Dedifferentiated amniotic fluid mesenchymal stem cell (primary cell): ENCODE measurements at regions not wholly inside any gene's neighbourhood (a gene's known extent, or its start where the extent isn't known, plus 50 kb on each side); places are given as distances from the start of the nearest gene placed in this dataset.
A peak's percentile ranks its signal among the peaks of the same experiment; 100 is the strongest.
"Not testable (repeated sequence)": the region's sequence is repeated elsewhere in the genome, so short reads cannot be mapped to it uniquely, and the experiment has no call there.

ENCODE experiments used
- DNase-seq: peaks from one replicate; pipeline ENCODE4 v3.0.0-alpha.2; 2016; ENCODE audit errors: extremely low spot score

DNA sequence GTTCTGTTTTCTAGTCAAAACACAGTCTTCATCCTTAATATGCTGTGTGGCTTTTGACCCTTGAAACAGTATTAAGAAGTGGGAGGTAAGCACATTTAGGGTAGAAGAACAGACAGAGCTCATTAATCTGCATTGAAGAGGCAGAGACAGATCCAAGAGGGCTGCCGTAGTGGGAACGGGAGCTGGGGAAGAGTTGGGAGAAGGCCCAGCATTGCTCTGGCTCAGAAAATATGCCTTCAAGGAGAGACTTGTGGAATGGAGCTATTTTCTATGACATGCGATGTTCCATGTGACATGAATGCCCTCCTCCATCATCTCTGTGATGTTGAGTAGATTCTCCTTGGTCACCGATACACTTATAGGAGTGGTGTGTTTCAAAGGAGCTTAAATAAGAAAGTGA, 273.3 kb upstream of the BOD1L1 start:
- DNase-seq, result no peak

DNA sequence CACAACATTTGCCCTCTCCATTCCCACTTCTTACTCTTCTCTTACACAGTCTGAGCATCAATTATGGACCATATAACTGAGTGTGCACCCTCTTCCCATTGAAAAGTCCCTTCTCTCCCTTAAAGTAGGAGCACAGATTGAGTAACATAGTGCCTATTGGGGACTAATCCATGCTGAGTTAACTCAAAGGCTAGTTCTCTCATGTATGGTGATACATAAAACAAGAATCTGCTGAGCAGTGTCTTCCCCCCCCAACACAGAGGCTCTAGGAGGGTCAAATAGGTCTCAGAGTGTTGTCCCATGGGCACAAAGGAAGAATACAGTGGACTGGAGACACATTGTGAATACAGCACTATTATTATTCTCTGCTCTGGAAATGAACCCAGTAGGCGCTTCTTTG, 274.6 kb upstream of the BOD1L1 start:
- no peak for DNase-seq

DNA sequence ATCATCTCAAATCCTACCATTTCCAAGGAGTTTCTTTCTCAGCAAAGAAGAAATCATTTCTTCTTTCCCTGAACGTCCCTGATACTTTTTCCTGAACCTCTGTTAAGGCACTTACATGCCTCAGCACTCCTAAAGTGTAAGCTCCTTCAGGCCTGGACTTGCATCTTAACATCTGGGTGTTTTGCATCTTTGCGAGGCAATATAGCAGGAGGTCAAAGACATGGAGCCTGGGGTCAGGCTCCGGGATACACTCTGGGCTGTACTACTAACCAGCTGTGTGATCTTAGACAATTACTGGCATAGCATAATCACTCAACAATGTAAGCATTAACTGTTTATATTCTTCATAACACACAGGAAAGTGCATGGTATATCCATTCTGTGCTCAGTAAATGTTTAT, 275.5 kb upstream of the BOD1L1 start:
- DNase-seq, result no peak

DNA sequence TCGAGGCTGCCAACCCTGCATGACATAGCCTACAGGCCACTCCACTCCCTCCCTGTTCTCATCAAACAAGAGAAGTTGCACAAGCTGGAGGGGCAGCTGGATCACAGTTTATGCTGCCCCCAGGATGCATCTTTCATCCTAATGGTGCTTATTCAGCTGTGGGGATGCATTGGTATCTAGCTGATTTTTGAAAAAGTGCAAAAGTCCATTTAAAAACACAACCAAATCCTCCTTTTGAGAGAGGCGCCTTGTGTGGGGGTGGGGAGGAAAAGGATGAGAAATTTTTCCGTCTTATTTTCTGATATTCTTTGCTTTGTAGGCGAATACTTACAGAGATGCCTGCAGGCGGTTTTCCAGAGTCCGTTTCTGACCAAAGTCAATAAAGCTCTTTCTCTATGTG, 276.4 kb upstream of the BOD1L1 start:
- no peak for DNase-seq

DNA sequence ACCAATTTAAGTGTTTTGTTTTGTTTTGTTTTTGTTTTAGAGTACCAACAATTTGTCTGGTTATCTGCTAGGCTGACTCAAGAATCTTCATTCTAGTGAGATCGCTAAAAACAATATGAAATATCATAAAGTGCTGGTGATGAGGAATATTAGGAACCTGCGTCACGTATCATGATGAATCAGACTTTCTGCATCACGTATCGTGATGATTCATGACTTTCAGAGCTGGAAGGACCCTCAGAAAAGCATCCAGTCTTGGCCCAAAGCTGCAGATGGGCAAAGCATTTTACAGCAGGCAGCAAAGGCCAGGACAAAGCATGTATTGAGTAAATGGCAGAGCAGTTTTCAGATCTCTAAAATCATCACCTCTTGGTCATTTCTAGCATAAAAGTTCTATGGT, 278.0 kb upstream of the BOD1L1 start:
- DNase-seq, result no peak

DNA sequence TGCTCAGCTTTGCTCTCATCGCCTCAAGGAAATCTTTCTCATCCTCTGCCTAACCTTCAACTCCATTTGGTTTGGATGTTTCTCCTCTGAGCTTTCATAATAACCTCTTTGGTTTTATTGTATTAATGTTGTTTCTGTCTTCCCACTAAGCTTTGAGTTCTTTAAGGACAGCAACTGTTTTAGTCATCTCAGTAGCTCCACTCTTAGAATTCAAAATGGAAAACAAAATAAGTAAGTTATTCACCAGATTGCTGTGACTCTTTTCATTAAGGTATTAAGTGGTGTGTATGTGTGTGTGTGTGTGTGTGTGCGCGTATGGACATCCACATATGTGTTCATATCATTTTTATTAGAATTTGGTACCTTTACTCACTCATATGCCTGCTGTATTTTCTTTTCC, 279.2 kb upstream of the BOD1L1 start:
- no peak for DNase-seq

DNA sequence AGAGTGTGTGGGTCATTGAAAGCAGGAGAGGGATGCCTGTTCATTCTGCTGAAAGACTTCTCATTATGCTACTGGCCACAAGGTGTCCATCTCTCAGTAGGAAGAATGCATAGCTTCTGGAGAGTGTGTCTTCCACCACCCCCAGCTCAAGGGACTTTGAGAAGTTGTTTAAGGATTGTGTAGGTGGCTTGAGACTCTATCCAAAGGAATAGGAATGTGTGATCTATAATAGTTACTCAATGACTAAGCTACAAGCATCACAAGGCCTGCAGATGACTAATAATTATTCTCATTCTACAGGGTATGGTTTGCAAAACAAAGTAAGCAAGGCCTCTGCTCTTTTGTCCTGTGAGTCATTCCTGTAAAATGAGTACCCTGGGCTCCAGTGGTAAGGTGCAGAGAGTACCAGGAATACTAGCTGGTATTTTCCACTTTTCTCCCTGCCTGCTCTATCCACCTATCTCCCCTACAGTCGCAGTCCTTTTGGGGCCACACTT, 279.8 kb upstream of the BOD1L1 start:
- peak; percentile 91 for DNase-seq

DNA sequence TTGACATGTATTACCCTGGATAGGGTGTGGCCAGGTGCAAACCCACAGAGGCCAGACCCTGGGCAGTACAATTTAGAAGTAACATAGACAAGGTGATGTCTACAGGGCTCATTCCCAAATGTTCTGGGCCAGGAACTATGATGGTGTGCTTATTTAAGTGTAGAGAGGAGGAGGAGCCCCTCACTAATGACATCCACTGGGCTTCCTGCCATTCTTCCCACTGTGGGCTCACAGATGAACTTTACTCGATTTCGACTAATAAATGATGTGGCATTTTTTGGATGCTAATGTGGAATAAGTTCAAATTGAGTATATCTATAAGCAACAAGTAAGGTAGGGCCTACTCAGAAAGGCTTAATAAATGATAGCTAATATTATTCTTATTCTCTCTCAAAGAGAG, 280.9 kb upstream of the BOD1L1 start:
- no peak for DNase-seq

DNA sequence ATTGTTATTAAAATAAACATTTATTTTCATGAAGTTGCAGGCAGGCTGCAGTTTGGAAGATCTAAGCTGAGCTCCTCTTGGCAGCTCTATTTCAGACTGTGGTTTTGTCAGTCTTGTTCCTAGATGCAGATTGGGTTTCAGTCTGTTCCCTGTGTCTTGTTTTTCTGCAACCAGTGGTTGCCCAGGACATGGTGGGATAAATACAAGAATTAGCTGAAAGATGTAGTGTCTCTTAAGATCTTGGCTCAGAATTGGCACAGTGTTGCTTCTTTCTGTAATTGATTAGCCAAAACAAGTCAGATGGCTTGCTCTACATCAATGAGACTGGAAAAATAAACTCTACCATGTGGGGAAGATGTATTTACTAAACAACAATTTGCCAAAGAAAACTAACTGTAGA, 283.0 kb upstream of the BOD1L1 start:
- DNase-seq, result no peak

DNA sequence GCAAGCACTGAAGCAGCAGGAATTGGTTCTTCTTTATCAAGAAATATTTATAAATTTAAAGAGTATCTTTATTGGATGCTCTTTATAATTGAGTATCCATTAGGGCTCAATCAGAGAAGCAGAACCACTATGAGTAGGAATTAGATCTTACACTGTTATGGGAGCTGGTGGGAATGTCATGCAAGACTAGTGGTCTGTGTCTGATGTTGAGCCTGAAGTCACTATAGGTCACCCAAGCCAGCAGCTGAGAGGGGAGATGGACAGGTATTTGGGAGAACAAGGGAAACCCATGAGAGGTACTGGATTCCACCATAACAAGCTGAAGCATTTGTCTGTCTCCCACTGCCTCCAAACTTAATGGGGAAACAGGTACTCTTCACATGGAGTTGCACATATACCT, 283.7 kb upstream of the BOD1L1 start:
- DNase-seq, result no peak

DNA sequence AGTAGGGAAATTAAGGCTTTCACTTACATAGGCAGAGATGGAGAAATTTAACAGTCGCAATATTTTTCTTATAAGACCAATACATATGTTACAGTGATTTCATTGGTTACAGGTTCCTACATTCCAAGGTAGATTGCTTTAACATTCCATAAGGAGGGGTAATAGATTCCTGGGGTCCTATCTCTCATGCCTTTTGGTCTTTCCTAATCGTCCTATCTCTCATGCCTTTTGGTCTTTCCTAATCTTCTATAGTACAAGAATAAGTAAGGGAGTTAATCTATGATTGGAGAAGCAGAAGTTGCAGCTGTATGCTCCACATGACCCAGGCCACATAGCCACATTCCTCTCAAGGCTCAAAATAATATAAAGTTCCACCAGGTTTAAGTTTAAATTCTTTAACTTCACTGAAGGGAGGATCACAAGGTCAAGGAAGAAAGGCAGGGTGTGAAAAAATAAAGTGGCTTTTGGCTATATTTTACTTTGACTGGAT, 285.0 kb upstream of the BOD1L1 start:
- DNase-seq, result no peak

DNA sequence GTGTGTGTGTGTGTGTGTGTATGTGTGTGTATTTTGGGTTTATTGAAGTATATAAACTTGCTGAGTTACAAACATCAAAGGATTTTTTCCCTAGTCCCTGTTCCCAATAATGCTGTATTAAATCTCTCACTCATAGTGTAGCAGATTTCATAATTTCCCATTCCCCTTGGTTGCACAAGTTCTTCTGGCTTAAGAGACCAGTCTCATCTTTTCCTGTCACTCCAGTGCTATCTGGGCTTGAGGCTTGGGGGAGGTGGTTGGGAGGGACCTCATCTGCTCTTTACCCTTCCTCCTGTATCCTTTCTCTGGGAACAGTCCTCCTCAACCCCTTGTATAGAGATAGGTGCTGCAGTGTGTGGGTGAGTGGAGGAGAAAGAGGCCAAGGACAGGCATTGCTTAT, 285.4 kb upstream of the BOD1L1 start:
- DNase-seq, result no peak

DNA sequence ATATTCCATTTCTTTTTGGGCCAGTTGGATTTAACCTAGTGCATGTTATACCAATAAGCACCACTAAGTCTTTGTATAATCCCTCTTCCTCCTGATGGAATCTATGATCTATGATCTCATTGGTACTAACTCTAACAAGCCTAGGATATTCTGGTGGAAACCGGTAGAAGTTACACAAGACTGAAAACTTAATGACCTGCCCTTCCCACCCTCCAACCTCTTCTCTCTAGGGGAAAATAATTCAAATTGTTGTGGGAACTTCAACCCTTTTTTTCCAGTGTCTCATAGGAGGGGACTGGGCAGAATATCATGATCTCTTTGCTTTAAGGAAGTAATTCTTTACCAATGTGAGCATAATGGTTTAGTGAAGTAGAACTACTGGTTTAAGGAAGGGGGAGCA, 289.5 kb upstream of the BOD1L1 start:
- DNase-seq, result no peak

DNA sequence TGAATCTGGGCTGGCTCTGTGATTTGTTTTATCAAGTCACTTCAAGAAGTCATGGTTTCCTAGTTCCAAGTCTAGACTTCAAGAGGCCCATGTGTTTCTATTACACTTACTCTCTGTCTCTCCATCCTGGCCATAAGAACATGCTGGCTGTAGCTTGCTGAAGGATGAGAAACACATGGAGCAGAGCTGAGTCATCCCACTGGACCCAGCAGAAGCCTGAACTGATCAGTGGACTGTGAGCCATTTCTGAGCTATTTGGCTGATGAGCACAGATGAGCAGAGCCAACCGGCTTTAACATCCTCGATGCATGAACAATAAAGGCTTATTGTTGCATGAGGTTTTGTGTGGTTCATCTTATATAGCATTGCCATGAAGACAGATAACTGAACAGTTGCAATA, 290.6 kb upstream of the BOD1L1 start:
- DNase-seq, result peak; percentile 87

DNA sequence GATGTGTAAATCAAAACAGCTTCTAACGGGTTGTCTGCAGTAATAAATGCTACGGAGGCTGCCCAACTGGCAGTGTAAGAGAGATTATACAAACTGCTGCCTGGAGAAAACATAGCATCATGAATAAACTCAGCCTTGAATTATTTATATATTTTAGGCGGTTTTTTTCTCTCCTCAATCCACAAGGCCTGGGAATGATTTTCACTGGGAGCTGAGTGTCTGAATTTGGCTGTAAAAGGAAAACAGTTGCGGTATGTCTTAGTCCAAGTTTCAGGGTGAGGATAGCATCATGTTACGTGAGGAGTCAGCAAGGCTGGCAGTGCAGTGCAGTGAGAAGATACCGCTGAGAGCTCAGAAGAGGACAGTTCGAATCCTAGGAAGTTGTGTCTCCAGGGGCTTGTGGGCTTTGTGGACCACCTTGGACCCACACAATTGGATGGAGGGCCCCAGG, 291.5 kb upstream of the BOD1L1 start:
- DNase-seq, result peak; percentile 93

DNA sequence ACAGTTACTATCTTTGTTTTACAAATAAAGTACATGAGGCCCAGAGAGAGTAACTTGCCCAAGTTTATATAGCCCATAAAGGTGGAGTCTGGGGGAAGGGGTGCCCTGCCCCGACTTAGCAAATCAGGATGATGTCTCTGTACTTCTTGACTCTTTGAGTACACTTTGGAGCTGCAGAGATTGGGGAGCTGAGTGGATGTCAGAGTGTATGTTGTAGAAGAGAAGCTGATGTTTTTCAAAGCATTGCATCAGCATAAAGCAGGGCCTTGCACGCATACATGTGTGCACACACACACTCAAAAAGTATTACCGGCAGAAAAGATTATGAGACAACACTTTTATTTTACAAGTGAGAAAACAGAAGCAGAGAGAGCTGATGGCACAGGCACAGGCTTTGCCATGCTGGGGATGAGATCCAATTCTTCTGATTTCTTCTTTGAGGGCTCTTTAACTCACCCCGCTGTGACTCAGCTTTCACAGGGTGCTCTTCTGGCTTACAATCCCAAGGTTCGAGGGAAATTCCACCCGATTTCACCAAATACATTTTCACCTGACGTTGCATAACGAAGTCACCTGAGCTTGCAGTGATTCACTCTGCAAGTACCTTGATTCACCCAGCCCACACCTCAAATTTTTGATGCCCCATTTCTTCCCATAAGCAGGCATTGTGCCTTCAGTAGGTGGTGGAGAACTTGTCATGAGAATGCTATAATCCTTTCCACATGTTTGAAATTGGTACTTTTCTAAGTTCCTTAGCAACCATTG, 292.8 kb upstream of the BOD1L1 start:
- DNase-seq, result no peak

DNA sequence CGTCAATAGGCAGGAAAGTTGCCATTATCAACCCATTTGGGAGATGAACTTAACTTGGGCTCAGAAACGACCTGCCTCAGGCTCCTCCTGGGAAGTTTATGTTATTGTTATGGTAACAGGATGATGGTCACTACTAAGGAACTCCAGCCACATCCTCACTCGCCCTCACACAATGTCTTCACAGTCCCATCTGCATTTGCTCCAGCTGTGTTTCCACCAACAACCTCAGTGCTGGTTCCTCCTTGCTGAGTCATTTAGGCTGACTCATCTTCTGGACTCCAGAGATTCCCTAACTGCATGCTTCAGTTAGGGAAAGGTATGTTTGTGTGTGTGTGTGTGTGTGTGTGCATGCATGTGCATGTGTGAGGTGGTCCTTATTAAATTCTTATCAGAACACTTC, 293.4 kb upstream of the BOD1L1 start:
- DNase-seq, result peak; percentile 98

DNA sequence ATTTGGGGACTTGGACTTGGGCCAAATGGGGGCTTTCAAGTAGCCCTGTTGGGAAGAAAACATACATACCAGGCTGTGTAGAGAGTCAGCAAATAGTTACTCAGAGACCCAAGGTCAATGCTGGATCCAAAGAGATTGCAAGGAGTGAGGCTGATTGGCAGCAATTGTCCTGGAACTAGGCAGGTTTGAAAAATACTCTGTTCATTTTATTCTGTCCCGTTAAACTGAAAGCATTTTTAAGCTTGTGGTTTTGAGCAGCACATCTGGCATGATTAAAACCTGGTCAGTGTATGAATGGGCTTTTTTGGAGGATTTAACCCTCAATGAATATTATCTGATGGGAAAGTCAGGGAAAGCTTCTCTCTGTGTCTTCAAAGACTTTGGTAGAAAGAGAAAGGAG, 294.3 kb upstream of the BOD1L1 start:
- DNase-seq, result peak; percentile 45

DNA sequence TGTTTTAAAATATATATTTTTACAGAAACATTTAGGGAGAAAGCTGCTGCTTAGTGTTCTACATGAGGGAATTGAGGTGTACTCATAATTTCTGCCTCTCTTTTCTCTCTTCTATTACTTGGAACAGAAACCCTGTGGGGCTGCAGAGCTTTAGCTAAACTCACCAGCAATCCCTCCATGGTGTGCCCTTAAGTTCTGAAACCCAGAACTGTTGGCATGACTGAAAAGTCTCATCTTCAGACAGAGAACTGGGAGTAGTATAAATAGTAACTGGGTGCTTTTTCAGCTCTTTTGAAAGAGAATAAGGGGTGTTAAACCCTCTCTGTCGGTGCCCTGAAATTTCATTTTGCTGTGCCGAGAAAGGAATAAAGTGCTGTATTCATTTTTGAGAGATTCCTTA, 294.9 kb upstream of the BOD1L1 start:
- DNase-seq, result no peak

DNA sequence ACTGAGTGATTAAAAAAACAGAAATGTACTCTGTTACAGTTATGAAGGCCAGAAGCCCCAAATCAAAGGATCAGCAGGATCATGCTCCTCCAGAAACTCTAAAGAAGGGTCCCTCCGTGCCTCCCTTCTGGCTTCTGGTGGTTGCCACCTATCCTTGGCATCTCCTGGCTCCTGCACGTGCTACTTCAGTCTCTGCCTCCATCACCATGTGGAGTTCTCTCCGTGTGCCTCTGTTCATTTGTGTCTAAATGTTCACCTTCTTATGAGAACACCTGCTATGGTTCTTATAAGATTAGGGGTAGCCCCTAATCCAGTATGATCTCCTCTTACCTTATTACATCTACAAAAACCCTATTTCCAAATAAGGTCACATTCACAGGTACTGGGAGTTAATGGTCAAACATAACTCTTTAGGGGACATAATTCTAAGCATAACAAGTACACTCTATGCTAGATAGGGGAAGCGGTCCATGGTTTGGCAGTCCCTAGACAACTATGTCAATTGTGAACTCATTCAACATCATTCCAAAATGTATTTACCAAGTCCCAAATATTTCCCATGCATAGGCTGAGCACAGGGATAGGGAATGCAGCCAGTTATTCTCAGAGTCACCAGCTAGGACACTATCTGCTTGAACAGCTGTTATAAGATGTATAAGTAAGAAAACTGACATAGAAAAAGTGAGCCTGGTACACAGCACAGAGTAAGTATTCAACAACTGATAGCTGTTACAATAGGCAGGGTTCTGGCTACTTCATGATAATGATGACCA, 295.5 kb upstream of the BOD1L1 start:
- DNase-seq, result no peak

DNA sequence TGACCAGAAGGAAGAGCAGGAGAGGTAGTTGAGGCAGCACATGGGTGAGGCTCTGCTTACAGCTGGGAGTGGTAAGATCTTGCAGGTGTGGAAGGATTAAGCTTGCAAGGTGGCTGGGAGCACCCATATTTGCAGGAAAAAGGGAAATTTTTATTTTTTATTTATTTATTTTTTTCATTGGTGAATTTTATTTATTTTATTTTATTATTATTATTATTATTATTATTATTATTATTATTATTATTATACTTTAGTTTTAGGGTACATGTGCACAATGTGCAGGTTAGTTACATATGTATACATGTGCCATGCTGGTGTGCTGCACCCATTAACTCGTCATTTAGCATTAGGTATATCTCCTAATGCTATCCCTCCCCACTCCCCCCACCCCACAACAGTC, 297.4 kb upstream of the BOD1L1 start:
- not testable (repeated sequence) for DNase-seq

DNA sequence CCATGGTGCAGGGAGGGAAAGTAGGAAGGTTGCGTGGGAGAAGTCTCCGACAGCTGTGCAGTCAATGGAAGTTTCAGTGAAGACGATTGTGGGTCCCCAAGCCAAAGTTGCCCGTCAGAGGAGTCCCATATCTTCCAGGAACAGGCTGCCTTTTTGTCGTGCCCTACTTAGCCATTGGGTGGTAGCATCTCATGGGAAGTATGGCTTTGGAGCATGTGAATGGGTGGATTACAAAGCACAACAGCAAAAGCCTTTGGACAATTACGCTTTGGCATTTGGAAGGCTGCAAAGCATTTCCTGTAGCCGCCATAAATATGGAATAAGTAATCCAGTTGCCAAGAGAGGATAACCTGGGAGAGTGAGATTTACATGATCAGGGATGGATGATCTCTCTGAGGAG, 300.7 kb upstream of the BOD1L1 start:
- DNase-seq, result no peak

DNA sequence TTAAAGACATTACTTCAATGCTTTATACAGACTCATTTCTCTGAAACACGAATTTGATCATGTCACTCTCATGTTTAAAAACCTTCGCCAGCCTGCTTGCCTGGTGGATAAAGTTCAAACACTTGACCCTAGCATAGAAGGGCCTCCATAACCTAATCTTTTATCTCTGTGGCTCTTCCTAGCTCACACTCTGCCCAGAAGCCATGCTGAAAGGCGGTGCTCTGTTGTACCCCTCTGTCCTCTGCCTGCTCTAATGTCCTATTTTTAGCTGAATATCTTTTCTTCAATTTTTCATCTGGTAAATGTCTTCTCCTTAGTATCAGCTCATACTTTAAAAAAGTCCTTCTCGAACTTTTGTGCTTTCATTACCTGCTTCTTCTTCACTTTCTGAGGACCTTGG, 302.6 kb upstream of the BOD1L1 start:
- no peak for DNase-seq
